ENCODE measurements at regions not wholly inside any gene's neighbourhood (a gene's known extent, or its start where the extent isn't known, plus 50 kb on each side); places are given as distances from the start of the nearest gene placed in this dataset.
A peak's percentile ranks its signal among the peaks of the same experiment; 100 is the strongest.

- H3K9me3 ChIP-seq: no peaks in the 10 kb centered on the region
- no peaks in the 10 kb centered on the region for H3K36me3 ChIP-seq
- peak overlapping the region in 1 of 2 donors; percentile 15 for H3K27ac ChIP-seq
- DNase-seq: peak in 1 of 2 donors; percentile 34
- TF ChIP-seq, protein P1, sequence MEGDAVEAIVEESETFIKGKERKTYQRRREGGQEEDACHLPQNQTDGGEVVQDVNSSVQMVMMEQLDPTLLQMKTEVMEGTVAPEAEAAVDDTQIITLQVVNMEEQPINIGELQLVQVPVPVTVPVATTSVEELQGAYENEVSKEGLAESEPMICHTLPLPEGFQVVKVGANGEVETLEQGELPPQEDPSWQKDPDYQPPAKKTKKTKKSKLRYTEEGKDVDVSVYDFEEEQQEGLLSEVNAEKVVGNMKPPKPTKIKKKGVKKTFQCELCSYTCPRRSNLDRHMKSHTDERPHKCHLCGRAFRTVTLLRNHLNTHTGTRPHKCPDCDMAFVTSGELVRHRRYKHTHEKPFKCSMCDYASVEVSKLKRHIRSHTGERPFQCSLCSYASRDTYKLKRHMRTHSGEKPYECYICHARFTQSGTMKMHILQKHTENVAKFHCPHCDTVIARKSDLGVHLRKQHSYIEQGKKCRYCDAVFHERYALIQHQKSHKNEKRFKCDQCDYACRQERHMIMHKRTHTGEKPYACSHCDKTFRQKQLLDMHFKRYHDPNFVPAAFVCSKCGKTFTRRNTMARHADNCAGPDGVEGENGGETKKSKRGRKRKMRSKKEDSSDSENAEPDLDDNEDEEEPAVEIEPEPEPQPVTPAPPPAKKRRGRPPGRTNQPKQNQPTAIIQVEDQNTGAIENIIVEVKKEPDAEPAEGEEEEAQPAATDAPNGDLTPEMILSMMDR (IDR thresholded peaks at IDR 0.05): no peak
- H3K4me1 ChIP-seq: peaks cover 0 to 9% (median 0%) of the 10 kb centered on the region in 4 donors
- intact Hi-C loops (cut with DNase I; ENCODE audit: low total_unique reads): no loop called here
- no peaks in the 10 kb centered on the region for H3K27me3 ChIP-seq
- H3K4me3 ChIP-seq: no peak overlapping the region
Observed at GRCh38 chr4:26141051-26141721, 179.6 kb upstream of the RBPJ start.

GRCh38 chr4:26141911-26142638, 178.7 kb upstream of the RBPJ start:
- Histone ChIP-seq H3K4me3 (no peak overlapping the region), H3K9me3 (no peaks in the 10 kb centered on the region), H3K4me1 (peaks cover 0 to 9% (median 0%) of the 10 kb centered on the region in 4 donors), H3K27ac (no peak overlapping the region), H3K27me3 (no peaks in the 10 kb centered on the region), H3K36me3 (no peaks in the 10 kb centered on the region)
- TF ChIP-seq, protein P1 (IDR thresholded peaks at IDR 0.05): no peak
- peak; percentile 60 to 73 for DNase-seq
- intact Hi-C loops (cut with DNase I; ENCODE audit: low total_unique reads): no loop called here

DNA sequence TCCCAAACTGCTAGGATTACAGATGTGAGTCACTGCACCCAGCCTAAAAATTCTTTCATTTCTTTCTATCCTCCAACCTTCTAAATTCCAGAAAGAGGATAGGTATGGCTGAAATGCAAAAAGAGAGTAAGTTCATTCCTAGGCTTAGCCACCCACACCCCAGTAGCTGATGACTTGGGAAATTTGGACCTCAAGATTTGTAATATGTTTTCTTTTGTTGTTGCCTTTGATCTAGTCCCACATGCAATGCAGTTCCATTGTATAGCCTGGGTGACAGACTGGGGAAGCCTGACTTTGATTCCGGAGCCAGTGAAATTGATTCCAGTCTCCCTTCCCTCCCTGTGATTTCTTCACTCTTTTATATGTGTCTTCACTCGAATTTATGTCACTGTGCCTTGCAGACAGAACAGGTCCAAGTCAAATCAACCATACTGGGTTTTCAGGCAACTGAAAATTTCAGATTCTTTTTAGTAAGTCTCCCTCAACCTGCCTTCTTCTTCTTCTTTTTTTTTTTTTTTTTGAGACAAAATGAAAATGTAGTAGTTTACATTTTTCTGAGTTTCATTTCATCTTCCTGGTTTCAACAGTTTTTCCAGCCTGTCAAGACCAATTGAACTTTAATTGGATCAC, 176.2 kb upstream of the RBPJ start:
- H3K36me3 ChIP-seq: no peaks in the 10 kb centered on the region
- H3K4me3 ChIP-seq: no peak overlapping the region
- no peaks in the 10 kb centered on the region for H3K27me3 ChIP-seq
- TF ChIP-seq, protein P1 (IDR thresholded peaks at IDR 0.05): no peak
- peaks cover 0 to 9% (median 0%) of the 10 kb centered on the region in 4 donors for H3K4me1 ChIP-seq
- intact Hi-C loops (cut with DNase I; ENCODE audit: low total_unique reads): no loop called here
- no peak overlapping the region for H3K27ac ChIP-seq
- no peak for DNase-seq
- no peaks in the 10 kb centered on the region for H3K9me3 ChIP-seq

DNA sequence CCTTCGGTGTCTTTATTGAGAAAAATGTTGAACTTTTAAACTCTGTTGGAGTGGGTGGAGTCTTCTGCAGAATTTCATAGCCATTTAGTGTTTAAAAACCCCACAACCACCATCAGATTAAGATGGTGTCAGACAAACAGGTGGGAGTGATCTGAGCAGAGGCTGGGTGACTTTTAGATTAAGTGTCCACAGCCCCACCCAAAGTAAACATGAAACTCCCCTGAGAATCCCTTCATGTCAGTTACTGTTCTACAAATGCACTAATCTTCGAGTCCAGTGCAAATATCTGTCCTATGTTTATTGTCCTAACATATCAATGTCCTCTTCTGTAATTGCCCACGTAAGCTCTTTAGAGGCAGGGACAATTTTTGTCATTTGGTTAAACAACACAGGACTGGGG, 175.6 kb upstream of the RBPJ start:
- Histone ChIP-seq H3K4me3 (no peak overlapping the region), H3K4me1 (peaks cover 0 to 3% (median 0%) of the 10 kb centered on the region in 4 donors), H3K9me3 (no peaks in the 10 kb centered on the region), H3K27me3 (no peaks in the 10 kb centered on the region), H3K27ac (no peak overlapping the region), H3K36me3 (no peaks in the 10 kb centered on the region)
- intact Hi-C loops (cut with DNase I; ENCODE audit: low total_unique reads): no loop called here
- DNase-seq: no peak
- TF ChIP-seq, protein P1 (IDR thresholded peaks at IDR 0.05): no peak

DNA sequence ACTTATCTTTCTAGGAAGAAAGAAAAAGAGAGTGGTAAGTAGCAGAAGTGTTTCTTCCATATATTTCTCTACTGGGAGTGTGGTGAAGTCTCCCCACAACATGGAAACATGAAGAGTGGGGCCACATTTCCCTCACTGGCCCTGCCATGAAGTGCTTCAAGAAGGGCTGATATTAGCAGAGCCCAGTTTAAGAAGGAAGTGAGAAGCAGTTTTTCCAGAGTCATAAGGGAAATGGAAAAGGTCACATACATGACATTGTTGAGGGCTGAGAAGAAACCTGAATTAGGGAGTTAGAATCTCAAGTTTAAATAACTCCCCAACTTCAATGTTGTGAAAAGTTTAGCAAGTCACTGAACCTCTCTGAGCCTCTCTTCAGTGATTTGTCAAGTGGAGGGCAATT, 171.9 kb upstream of the RBPJ start:
- no peak for DNase-seq
- no peak overlapping the region for H3K4me3 ChIP-seq
- no peaks in the 10 kb centered on the region for H3K36me3 ChIP-seq
- H3K27ac ChIP-seq: no peak overlapping the region
- no peaks in the 10 kb centered on the region for H3K4me1 ChIP-seq
- intact Hi-C loops (cut with DNase I; ENCODE audit: low total_unique reads): no loop called here
- no peaks in the 10 kb centered on the region for H3K9me3 ChIP-seq
- peaks cover 0 to 4% of the 10 kb centered on the region in 2 donors for H3K27me3 ChIP-seq
- TF ChIP-seq, protein P1 (IDR thresholded peaks at IDR 0.05): no peak

All from tibial artery (tissue), 4 donors.